ENCODE measurements at regions not wholly inside any gene's neighbourhood (a gene's known extent, or its start where the extent isn't known, plus 50 kb on each side); places are given as distances from the start of the nearest gene placed in this dataset.

DNA sequence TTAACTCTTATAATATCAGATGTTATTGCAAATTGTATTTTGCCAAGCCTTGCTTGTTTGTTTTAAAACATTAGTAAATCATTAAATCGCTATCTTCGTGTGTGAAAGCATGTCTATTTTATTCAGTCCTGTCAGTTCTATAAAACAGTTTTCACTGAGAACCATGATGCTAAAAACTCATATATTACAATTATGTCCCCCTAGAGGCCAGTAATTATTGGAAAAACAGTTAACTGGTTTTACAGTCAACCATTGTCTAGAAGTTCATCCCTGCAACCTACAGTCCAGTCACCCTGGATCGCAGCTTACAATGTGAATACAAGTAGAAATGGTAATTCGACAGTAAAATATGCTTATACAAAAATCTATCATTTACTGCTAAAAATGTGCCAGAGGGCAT is 311.5 kb upstream of the ROBO2 start:
- TF ChIP-seq POLR2A (IDR thresholded peaks at IDR 0.05; ENCODE audit: low read length) (no peak), GATA1 (IDR thresholded peaks at IDR 0.05; ENCODE audit: low read depth, low read length) (no peak)

Measured in erythroblast (primary cell).